HG03064 (cell line): ENCODE measurements at regions not wholly inside any gene's neighbourhood (a gene's known extent, or its start where the extent isn't known, plus 50 kb on each side); places are given as distances from the start of the nearest gene placed in this dataset.
"Not testable (repeated sequence)": the region's sequence is repeated elsewhere in the genome, so short reads cannot be mapped to it uniquely, and the experiment has no call there.

Experiments
- ATAC-seq: cut with Tn5 transposase; IDR thresholded peaks from one replicate; pipeline ENCODE4 v1.9.1; 2021; ENCODE audit warnings: low read depth; ENCODE audit not compliant: unreplicated experiment

DNA sequence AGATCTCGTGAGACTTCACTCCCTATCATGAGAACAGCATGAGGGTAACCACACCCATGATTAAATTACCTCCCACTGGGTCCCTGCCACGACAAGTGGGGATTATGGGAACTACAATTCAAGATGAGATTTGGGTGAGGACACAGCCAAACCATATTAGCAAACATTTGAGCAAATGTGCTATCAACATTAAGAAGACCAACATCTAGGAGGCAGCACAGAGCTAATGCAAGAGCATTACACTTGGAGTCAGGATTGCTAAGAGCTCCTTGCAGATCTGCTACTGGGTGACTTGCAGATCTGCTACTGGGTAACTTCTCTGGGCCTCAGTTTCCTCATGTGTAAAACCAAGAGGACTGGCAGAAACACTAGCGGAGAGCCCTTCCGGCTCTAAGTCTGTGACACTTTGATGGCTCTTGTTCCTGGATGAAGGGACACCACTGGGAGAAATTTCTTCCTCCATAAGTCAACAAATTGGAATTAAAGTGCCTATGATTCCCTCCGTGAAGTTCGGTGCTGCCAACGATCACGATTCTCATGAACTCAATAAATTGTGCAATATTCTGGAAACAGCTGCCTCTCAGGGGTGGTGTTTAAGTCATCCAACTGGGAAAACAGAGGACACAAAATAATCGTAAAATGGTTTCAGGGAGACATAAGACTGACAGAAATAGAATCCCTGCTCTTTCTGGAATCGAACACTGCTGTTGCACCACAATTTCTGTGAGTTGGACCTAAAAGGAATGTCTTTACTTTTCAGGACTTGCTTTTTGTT is 115.8 kb upstream of the ITGB1 start:
- no peak for ATAC-seq

DNA sequence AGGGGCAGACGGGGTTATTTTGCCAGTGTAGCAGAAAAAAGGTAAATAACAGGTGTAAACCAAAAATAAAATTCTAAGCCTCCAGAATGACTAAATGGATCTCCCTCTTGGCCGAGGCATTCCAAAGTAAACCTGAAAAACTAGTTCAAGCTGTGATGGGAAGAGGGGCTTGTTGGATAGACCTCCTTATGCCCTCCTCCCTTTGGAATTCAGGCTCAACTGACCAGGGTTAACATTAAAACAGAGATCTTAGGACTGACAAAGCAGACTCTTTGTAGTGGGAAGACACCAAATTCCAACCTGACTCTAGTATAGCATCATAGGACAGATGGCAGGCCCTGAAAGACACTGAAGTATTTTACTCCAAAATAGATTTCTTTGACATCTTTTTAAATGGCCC is 113.8 kb upstream of the ITGB1 start:
- no peak for ATAC-seq

DNA sequence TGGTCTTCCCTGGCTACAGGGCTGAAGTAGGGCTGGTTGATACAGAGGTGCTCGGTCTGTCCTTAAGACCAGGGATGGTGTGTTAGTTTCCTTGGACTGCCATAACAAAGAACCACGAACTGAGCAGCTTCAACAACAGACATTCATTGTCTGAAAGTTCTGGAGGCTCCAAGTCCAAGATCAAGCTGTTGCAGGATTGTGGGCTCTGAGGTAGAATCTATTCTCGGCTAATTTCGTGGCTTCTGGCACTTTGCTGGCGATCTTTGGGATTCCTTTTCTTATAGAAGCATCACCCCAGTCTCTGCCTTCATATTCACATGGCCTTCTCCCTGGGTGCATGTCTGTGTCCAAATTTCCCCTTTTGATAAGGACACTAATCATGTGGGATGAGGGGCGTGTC is 112.1 kb upstream of the ITGB1 start:
- no peak for ATAC-seq

DNA sequence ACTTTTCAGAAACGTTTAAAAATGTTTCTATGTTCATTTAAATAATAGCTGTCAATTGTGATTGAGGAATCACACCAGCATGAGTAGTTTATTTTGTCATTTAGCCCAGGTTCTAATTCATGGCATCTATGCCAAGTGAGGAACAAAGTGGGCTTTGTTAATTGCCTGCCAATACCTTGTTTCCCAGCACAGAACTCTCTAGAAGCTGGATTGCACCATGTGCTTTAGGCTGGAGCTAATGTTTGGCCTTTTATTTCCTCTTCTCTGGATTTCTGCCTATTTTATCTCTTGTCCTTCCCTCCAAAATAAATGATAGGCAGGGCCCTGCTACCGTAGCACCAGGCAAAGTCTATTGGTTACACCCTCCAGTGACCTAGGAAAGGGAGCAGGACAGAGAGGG is 109.9 kb upstream of the ITGB1 start:
- ATAC-seq, result no peak

DNA sequence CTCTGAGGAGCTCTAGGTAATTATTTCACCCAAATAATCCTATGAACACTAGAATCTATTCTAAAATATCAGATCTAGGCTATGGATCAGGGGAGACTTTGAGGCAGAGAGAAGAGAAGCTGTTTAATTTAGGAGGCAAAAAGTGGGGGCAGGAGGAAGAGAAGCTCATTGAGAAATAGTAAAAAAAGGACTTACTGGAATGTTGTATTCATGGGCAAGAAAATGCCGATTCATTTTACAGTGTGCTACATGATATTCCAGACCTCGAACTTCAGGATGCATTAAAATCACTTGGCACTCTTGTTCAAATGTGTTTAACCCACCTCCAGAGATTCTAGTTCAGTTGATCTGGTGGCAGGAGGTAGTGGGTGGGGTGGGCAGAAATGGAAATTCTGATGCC is 109.5 kb upstream of the ITGB1 start:
- ATAC-seq, result no peak

DNA sequence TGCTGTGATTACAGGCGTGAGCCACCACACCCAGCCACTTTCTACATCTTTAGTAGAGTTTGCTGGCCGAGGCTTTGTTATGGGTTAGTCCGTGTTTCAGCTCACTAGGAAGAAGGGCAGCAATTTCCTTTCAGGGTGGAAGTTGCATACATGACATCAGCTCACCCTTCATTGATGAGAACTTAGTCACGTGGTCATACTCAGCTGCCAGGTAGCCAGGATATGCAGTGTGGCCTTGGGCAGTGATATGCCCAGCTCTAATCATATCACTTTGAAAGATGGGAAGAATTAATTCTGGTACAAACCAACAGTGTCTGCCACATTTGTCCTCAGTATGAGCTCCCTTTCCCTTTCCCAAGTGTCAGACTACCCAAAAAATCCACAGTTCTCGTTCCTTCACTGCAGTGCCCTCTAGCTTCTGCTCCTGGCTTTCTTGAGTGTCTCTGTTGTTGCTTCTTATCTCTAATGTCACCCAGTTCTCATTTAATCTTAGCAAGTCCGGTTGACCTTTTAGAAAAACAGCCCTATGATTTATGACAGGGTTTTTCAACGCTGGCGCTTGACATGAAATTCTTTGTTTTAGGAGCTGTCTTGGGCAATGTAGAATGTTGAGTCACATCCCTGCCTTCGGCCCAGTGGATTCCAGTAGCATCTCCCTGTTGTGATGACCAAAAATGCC is 108.7 kb upstream of the ITGB1 start:
- ATAC-seq, result no peak

DNA sequence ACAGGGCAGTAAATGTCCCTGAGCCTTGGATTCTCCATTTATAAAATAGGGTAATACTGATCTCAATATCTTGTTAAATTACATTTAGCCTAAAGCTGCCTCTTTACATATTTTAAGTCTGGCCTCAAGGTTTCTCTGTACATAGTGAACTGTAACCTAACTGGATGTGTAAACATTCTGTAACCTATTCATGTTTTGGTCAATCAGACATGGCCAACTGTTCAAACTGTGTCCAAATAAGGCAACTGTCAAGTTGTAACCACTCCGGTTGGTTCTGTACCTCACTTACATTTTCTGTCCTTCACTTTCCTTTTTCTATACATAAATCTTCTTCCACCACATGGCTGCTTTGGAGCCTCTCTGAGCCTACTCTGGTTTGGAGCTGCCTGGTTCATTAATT is 107.1 kb upstream of the ITGB1 start:
- ATAC-seq, result no peak

DNA sequence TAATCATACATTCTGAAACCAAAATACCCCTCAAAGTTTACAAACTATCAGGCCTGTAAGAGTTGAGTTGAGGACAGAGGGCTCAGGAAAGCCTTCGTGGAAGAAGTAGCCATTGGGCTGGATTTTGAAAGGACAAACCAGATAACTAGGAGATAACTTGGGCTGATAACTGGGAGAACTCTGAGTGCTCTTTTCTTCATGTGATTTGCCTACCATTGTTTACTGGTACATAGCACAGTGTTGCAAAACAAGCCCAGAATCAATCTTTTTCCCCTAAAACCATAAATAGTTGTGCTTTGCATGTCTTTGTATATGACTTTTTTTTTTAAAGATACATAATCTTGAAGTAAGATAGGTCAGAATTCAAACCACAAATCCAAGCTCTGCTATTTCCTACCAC is 106.7 kb upstream of the ITGB1 start:
- ATAC-seq, result no peak

DNA sequence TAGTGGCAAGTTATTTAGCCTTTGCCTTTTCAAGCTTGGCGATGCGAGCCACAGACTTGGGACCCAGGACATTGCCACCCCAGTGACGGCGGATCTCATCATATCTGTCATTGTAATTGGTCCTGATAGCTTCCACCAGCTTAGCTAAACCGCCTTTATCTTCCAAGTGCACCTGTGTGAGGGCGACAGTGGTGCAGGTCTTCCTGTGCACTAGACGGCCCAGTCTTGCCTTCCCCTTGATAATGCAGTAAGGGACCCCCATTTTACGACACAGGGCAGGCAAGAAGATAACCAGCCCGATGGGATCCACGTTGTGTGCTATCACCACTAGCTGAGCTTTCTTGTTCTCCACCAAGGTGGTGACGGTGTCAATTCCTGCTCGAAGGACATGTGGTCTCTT is 99.6 kb upstream of the ITGB1 start:
- ATAC-seq, result no peak

DNA sequence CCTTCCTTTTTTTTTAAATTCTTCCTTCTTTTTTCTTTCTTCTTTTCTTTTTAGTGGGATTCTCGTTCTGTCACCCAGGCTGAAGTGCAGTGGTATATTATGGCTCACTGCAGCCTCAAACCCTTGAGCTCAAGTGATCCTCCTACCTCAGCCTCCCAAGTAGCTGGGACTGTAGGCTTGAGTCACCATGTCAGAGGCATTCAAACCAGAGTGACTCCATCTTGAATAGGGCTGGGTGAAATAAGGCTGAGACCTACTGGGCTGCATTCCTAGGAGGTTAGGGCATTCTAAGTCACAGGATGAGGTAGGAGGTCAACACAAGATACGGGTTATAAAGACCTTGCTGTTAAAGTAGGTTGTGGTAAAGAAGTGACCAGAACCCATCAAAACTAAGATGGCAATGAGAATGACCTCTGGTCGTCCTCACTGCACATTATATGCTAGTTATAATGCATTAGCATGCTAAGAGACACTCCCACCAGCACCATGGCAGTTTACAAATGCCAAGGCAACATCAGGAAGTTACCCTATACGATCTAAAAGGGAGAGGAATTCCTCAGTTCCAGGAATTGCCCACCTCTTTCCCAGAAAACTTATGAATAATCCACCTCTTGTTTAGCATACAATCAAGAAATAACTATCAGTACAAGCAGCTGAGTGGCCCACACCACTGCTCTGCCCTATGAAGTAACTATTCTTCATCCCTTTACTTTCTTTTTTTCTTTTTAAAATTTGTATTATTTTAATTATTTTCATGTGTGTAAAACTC is 99.0 kb upstream of the ITGB1 start:
- no peak for ATAC-seq

DNA sequence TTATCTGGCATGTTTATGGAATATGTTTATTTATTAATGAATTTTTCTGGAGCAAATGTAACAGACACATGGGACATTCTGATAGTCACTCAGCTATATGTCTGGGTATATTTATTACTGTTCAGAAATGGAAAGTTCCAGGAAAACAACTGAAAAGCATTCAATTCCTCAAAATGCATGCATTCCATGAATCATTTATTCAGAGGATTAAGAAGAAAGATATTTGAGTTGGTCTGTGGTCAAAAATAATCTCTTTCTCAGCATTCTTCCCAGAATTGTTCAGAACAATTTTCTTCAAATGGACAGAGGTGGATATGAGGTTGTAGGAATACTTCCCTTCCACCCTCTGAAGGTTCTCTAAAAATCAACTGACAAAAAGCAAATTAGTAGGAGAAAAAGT is 97.6 kb upstream of the ITGB1 start:
- no peak for ATAC-seq

DNA sequence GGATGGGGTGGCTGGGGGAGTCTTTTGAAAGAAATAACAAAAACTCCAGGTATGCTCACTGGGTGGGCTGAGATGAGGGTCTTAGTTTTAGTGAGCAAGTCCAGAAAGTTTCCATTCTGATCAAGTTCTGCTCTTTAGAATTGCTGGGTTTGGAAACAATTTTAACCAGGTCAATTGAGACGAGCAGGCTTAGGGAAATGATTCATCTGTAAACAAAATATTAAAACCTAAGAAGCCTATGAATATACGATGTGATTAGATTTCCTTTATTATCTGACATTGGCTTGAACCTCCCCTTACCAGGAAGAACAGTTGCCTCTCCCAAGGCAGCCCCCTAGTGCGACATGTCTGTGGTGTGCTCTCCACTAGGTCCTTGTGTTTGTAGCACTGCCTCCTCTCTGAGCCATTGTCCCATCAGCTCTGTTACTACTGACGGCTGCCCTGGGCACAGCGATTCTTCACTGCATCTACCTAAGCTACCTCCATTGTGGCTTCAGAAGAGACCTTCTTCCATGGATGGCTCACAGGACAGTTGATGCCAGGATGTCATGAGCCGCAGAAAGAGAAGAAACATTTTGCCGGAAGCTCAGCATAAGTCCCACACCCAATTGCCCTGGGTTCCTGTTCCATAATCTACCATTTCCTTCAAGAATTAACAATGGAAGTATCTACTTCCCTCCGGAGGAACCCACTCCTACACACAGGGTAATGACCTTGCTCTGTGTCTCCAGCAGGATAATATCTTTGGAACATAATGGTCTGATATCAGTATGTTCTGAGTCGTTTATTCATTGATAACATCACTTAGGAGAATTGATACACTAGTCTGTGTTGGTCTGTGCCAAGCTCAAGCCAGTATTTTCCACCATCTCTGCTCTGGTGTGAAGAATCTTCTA is 95.1 kb upstream of the ITGB1 start:
- no peak for ATAC-seq

DNA sequence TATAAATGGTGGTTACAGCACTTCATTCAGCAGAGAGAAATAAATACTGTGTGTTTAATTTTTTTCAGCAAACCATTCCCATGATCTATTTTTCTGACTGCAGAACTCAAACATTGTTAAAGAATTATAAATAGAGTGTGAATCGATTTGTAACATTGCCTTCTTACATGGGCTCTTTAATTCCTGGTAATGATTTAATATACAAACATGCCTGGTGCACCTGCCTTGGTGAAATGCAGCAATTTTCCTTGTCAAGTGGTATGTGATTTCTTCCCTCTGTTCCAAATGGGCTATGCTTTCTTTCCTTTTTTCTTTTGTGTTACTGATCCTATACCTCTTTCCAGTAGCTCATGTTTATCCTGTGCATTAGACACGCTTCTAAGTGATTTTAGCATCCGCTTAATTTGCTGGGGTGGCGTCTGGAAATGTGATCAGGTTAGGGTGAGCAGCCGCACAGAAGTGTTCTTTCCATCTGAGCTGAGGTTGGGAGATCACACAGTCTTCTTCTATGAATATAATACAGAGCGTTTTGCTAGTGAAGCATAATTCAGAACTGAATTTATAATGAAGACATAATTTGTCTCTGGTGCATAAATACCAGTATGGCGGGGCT is 94.3 kb upstream of the ITGB1 start:
- ATAC-seq, result no peak

DNA sequence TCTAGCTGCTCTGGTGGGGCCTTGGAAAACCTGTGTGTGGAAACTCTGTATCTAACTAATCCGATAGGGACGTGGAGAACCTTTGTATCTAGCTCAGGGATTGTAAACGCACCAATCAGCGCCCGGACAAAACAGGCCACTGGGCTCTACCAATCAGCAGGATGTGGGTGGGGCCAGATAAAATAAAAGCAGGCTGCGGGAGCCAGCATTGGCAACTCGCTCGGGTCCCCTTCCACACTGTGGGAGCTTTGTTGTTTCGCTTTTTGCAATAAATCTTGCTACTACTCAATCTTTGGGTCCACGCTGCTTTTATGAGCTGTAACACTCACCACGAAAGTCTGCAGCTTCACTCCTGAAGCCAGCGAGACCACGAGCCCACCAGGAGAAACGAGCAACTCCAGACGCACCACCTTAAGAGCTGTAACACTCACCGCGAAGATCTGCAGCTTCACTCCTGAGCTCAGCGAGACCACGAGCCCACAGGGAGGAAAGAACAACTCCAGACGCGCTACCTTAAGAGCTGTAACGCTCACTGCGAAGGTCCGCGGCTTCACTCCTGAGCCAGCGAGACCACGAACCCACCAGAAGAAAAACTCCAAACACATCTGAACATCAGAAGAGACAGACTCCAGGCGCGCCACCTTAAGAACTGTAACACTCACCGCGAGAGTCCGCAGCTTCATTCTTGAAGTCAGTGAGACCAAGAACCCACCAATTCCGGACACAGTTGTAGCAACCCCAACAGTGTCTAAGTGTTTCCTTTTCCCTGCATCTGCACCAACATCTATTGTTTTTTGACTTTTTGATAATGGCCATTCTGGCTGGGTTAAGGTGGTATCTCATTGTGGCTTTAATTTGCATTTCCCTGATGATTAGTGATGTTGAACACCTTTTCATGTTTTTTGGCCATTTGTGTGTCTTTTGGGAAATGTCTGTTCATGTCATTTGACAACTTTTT is 92.2 kb upstream of the ITGB1 start:
- not testable (repeated sequence) for ATAC-seq

DNA sequence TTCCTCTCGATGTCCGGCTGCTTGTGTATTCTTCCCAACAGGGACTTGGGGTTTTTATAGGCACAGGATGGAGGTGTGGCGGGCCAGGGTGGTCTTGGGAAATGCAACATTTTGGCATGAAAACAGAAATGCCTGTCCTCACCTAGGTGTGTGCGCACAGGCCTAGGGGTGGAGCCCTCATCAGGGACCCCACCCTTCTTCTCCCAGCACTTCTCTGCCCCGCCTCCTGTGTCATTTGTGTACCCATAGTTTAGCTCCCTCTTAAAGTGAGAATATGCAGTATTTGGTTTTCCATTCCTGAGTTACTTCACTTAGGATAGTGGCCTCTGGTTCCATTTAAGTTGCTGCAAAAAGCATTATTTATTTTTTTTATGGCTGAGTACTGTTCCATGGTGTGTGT is 90.2 kb upstream of the ITGB1 start:
- ATAC-seq, result no peak

DNA sequence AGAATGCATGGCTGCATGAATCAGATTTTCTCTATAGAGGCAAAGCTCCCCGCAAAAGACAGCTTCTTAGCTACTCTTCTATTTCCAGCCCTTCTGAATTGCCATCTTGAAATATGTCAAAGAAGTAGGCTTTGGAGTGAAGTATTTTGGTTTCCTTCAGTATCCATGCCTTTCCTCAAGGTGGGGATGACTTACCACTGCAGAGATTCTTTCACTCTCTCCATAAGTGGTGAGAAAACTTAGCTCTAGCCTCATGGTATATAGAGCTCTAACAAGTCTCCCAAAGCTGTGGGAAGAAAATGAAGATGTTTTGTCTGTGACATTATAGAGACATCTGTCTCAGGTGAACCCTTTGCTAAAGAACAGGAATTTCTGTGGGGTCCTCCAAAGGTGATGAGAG is 89.6 kb upstream of the ITGB1 start:
- no peak for ATAC-seq

DNA sequence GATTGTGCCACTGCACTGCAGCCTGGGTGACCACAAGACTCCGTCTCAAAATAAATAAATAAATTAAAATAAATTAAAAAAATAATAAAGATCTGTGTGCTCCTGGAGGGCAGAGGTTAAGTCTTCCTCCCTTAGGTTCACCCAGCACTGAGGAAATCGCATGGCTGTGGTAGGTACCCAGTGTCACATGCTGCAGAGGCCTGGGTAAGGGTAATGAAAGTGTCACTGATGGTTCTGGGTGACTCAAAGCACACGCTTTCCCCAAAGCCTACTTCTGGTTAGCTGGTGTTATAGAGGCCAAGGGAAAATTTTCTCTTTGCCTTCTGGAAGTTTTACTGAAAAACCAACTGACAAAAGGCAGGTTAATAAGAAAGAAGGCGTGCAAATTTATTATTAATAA is 88.8 kb upstream of the ITGB1 start:
- no peak for ATAC-seq

DNA sequence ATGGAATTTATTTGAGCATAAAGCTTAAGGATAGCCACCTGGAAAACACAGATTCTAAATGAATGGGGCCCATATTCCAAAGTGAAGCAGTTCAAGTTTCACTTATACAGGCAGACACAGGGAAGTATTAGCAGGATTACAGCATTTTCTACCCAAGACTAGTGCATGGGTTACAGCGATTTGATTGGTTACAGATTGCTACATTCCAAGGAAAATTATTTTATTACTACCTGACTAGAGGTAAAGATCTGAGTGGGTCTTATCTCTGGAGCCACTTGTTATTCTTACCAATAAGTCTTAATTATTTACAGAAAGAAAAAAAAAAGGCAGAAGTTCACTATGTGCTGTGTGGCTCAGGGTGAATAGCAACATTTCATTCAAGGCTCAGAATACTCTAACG is 87.4 kb upstream of the ITGB1 start:
- no peak for ATAC-seq

DNA sequence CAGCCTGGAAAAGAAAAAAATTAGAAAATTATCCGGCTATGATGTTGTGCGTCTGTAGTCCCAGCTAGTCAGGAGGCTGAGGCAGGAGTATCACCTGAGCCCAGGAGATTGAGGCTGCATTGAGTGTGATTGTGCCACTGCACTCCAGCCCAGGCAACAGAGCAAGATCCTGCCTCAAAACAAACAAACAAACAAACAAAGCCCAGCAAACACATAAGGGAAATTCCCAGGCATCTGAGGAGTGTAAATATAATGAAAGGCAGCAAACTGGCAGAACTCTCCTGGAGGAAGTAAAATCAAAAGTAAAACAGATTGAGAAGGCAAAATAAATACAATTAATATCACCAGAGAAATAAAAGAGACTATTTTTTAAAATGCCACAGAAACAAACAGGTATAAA is 84.5 kb upstream of the ITGB1 start:
- ATAC-seq, result no peak
